Caco-2 (cell line): ENCODE measurements at regions not wholly inside any gene's neighbourhood (a gene's known extent, or its start where the extent isn't known, plus 50 kb on each side); places are given as distances from the start of the nearest gene placed in this dataset.

Experiments
- BruUV-seq: library from RNA; stranded (reverse); fragments of 400-500 nt; replicated peaks from 2 replicates; lab custom pipeline; 2021; lab: Mats Ljungman, UMichigan
- CTCF ChIA-PET: fragments of 300-600 bp; sonication (Branson Sonifier 250); formaldehyde crosslinking; loops from one replicate; lab custom pipeline; 2022; ENCODE audit warnings: antibody characterized with exemption; lab: Charles Lee
- POLR2A ChIA-PET: fragments of 300-600 bp; sonication (Branson Sonifier 250); formaldehyde crosslinking; loops from one replicate; lab custom pipeline; 2022; ENCODE audit warnings: antibody characterized with exemption; lab: Charles Lee
- DNase-seq, 2 experiments: peaks; one replicate each; pipeline versions ENCODE4 v3.0.0 to v3.0.0-alpha.2; 2020 to 2022
- H3K27me3 ChIP-seq: replicated peaks from 2 replicates; pipeline ENCODE4 v1.6.0; 2011; ENCODE audit warnings: low read length; ENCODE audit not compliant: control insufficient read depth, insufficient read depth
- H3K36me3 ChIP-seq: 2 replicates; pipeline ENCODE4 v1.5.1; 2011; ENCODE audit warnings: low read length; ENCODE audit not compliant: control insufficient read depth, insufficient read depth
- H3K4me1 ChIP-seq: fragments of 250-450 bp; sonication (Bioruptor Pico); 2 replicates; pipeline ENCODE4 v1.5.1; 2020; ENCODE audit warnings: mild to moderate bottlenecking
- H3K4me3 ChIP-seq: 2 replicates; pipeline ENCODE4 v1.5.1; 2011; ENCODE audit warnings: low read depth, mild to moderate bottlenecking, control low read depth, low read length
- H3K9me3 ChIP-seq: fragments of 250-450 bp; sonication (Bioruptor Pico); 2 replicates; pipeline ENCODE4 v1.5.1; 2020; ENCODE audit warnings: mild to moderate bottlenecking, moderate library complexity
- H3K27ac Mint-ChIP-seq: one replicate; pipeline ENCODE4 v1.8.0; 2022; ENCODE audit warnings: mixed read lengths; ENCODE audit not compliant: unreplicated experiment
- H3K27me3 Mint-ChIP-seq: one replicate; pipeline ENCODE4 v1.8.0; 2022; ENCODE audit warnings: mixed read lengths; ENCODE audit not compliant: insufficient read depth, unreplicated experiment
- H3K36me3 Mint-ChIP-seq: one replicate; pipeline ENCODE4 v1.8.0; 2022; ENCODE audit warnings: mild to moderate bottlenecking, mixed read lengths; ENCODE audit not compliant: insufficient read depth, unreplicated experiment
- H3K4me1 Mint-ChIP-seq: one replicate; pipeline ENCODE4 v1.8.0; 2022; ENCODE audit warnings: low read depth, mixed read lengths; ENCODE audit not compliant: unreplicated experiment
- H3K4me3 Mint-ChIP-seq: one replicate; pipeline ENCODE4 v1.8.0; 2022; ENCODE audit warnings: mild to moderate bottlenecking, moderate library complexity, mixed read lengths; ENCODE audit not compliant: unreplicated experiment
- H3K9me3 Mint-ChIP-seq: one replicate; pipeline ENCODE4 v1.8.0; 2022; ENCODE audit warnings: mixed read lengths; ENCODE audit not compliant: unreplicated experiment
- CTCF ChIP-seq, 2 experiments: fragments of 200-600 bp in 1 of 2; IDR thresholded peaks; 1 replicate in 1 of 2; 2 replicates in 1 of 2; pipeline versions ENCODE4 v1.5.1 to v1.8.0; 2011 to 2022; ENCODE audit warnings: antibody characterized with exemption in 1 of 2, control low read depth in 1 of 2, inconsistent platforms in 1 of 2, low read depth in 1 of 2, low read length in 1 of 2, mild to moderate bottlenecking in 1 of 2, moderate library complexity in 1 of 2; ENCODE audit not compliant: insufficient read depth in 1 of 2, severe bottlenecking in 1 of 2, unreplicated experiment in 1 of 2
- intact Hi-C: fragments of 100-400 bp; cut with micrococcal nuclease; formaldehyde crosslinking; loops from one replicate; pipeline ENCODE4 v1.10.0; 2022; ENCODE audit not compliant: unreplicated experiment

GRCh38 chr5:130893006-130893405, 272.1 kb downstream of the HINT1 start:
- peaks cover 14% of the 10 kb centered on the region for H3K36me3 Mint-ChIP-seq
- Histone ChIP-seq H3K27me3 (no peaks in the 10 kb centered on the region), H3K9me3 (no peaks in the 10 kb centered on the region), H3K4me3 (no peak overlapping the region), H3K36me3 (no peaks in the 10 kb centered on the region), H3K4me1 (peaks cover 7% of the 10 kb centered on the region; the same call in 1 of the 2 replicates)
- no peak for DNase-seq
- no peak overlapping the region for H3K4me3 Mint-ChIP-seq
- intact Hi-C loops: no loop called here
- peaks cover 10% of the 10 kb centered on the region for H3K9me3 Mint-ChIP-seq
- H3K27ac Mint-ChIP-seq: no peak overlapping the region
- no peak for TF ChIP-seq CTCF (IDR thresholded peaks at IDR 0.05; ENCODE audit: insufficient read depth in 1 of 2, low read depth in 1 of 2, low read length in 1 of 2, severe bottlenecking in 1 of 2, unreplicated experiment in 1 of 2)
- ChIA-PET CTCF (no interaction called here), POLR2A (no interaction called here)
- no peaks in the 10 kb centered on the region for H3K27me3 Mint-ChIP-seq
- BruUV-seq: no TSS peak
- H3K4me1 Mint-ChIP-seq: peaks cover 6% of the 10 kb centered on the region

DNA sequence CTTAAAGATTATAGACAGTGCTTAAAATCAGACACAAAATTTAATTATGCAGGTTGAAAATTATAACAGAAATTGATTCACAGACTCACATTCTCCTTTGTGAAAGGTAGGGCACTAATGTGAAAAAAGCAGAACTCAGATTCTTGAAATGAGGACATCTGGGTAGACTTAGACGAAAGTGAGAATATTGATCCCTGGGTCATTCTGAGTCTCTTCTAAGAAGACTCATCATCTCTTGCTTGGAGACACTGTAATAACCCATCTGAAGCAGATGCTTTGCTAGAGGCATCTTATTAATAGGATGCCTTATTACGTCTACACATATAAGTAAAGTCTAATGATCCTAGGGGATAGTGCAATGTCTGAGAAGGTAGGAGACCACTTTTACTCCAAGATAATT, 274.4 kb downstream of the HINT1 start:
- no TSS peak for BruUV-seq
- no peak for TF ChIP-seq CTCF (IDR thresholded peaks at IDR 0.05; ENCODE audit: insufficient read depth in 1 of 2, low read depth in 1 of 2, low read length in 1 of 2, severe bottlenecking in 1 of 2, unreplicated experiment in 1 of 2)
- Histone ChIP-seq H3K4me1 (peaks cover 9% of the 10 kb centered on the region), H3K27me3 (no peaks in the 10 kb centered on the region), H3K36me3 (no peaks in the 10 kb centered on the region), H3K4me3 (no peak overlapping the region), H3K9me3 (no peaks in the 10 kb centered on the region)
- Mint-ChIP-seq H3K4me3 (no peak overlapping the region), H3K36me3 (peaks cover 5% of the 10 kb centered on the region), H3K9me3 (peaks cover 10% of the 10 kb centered on the region), H3K27ac (no peak overlapping the region), H3K4me1 (peaks cover 11% of the 10 kb centered on the region), H3K27me3 (no peaks in the 10 kb centered on the region)
- ChIA-PET CTCF (no interaction called here), POLR2A (no interaction called here)
- intact Hi-C loops: no loop called here
- no peak for DNase-seq

- H3K4me3 ChIP-seq: no peak overlapping the region
- no peak overlapping the region for H3K4me3 Mint-ChIP-seq
- H3K36me3 Mint-ChIP-seq: no peaks in the 10 kb centered on the region
- peaks cover 23% of the 10 kb centered on the region for H3K4me1 Mint-ChIP-seq
- H3K36me3 ChIP-seq: no peaks in the 10 kb centered on the region
- no peaks in the 10 kb centered on the region for H3K9me3 ChIP-seq
- no TSS peak for BruUV-seq
- intact Hi-C loops: loop anchor here (1.0 to 5.0 kb wide), 3 partner anchors 12 to 568 kb away; no protein-coding TSS in a partner anchor
- TF ChIP-seq CTCF (IDR thresholded peaks at IDR 0.05; ENCODE audit: insufficient read depth in 1 of 2, low read depth in 1 of 2, low read length in 1 of 2, severe bottlenecking in 1 of 2, unreplicated experiment in 1 of 2): no peak
- H3K4me1 ChIP-seq: peaks cover 29% of the 10 kb centered on the region
- no peaks in the 10 kb centered on the region for H3K9me3 Mint-ChIP-seq
- H3K27me3 Mint-ChIP-seq: no peaks in the 10 kb centered on the region
- ChIA-PET CTCF (no interaction called here), POLR2A (no interaction called here)
- H3K27me3 ChIP-seq: no peaks in the 10 kb centered on the region
- H3K27ac Mint-ChIP-seq: peak overlapping the region; percentile 54
- no peak for DNase-seq
Measured at GRCh38 chr5:130885691-130886090, 279.4 kb downstream of the HINT1 start.
